Sciatic nerve (tissue), 2 donors: ENCODE measurements at regions not wholly inside any gene's neighbourhood (a gene's known extent, or its start where the extent isn't known, plus 50 kb on each side); places are given as distances from the start of the nearest gene placed in this dataset.
A peak's percentile ranks its signal among the peaks of the same experiment; 100 is the strongest.

ENCODE experiments used
- ATAC-seq: fragments of 200-7000 bp; cut with Tn5 transposase; one replicate; pipeline ENCODE4 v1.9.1; 2020; ENCODE audit warnings: mild to moderate bottlenecking, moderate library complexity
- DNase-seq: peaks from one replicate; pipeline ENCODE4 v3.0.0-alpha.2; 2020; ENCODE audit warnings: low spot score
- intact Hi-C: fragments of 100-400 bp; cut with DNase I; formaldehyde crosslinking; loops from one replicate; pipeline ENCODE4 v1.14.2; 2022
- donor health status: DM: no; HTN: no; CAD: no.
- donor health status: DM: no; HTN: no; CAD: no.

DNA sequence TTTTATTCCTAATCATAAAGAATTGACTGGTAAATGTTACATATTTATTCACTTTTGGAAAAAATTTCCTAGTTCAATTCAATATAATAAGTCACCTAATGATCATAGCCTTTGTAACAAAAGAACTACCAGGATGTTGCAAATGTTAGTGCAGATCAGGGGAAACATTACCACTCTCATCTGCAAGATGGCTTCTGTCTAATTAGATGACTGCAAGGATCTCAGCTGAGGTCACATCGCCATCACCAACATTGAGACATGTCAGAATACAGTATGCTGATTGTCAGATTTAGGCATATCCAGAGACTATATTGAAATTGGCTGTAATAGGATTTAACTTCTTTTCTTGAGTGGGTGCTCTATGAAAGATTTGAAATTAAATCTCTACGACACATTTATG, 431.4 kb upstream of the AGTR1 start:
- no peak for DNase-seq
- no peak for ATAC-seq
- intact Hi-C loops = no loop called here

DNA sequence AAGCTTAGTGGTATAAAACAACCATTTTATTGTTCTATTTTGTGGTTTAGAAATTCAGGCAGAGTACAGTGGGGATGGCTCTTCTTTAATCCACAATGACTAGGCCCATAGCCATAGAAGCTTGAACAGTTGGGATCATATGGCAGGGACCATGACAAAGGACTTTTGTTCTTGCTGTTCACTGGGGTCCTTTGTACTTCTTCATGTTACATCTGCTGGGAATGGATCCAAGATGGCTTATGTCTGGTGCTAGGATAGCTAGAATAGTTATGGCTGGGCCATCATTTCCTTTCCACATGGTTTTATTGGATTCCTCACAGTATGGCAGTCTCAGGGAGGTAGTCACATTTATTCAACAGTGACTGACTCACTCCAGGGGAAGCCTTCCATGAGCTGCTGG, 427.9 kb upstream of the AGTR1 start:
- ATAC-seq (no peak), DNase-seq (no peak)
- intact Hi-C loops = no loop called here

DNA sequence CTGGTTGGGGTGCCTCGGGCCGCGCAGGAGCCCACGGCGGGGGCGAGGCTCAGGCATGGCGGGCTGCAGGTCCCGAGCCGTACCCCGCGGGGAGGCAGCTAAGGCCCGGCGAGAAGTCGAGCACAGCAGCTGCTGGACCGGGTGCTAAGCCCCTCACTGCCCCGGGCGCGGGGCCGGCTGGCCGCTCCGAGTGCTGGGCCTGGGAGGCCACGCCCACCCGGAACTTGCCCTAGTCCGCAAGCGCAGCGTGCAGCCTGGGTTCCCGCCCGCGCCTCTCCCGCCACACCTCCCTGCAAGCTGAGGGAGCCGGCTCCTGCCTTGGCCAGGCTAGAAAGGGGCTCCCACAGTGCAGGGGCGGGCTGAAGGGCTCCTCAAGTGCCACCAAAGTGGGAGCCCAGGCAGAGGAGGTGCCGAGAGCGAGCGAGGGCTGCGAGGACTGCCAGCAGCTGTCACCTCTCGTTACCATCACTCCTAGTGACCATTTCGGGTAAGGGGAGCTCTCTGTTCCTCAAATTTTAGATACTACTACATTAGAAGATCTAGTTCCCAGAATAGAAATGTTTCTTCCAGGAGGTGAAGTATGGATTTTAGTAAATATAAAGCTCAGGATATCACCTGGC, 417.0 kb upstream of the AGTR1 start:
- ATAC-seq (no peak), DNase-seq (no peak)

DNA sequence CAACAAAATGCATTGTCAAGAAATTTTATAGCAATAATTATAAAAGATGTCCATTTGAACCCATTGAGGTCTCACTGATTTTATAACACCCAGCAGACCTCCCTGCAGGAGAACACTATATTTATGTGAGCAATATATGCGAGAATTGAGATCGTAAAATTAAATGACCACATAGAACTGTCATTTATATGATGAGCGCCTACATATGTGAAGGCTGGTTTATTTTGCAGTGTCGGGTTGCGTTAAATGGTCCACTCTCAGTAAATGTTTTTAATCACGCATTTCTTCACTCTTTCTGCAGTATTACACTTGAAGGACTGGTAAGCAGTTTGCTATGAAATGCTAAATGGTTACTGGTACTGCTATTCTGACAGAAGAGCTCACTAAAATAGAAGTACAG, 408.5 kb upstream of the AGTR1 start:
- DNase-seq (no peak), ATAC-seq (no peak)
- intact Hi-C loops = no loop called here

More for the DNA sequence above, 417.0 kb upstream of the AGTR1 start:
- intact Hi-C loops = no loop called here

DNA sequence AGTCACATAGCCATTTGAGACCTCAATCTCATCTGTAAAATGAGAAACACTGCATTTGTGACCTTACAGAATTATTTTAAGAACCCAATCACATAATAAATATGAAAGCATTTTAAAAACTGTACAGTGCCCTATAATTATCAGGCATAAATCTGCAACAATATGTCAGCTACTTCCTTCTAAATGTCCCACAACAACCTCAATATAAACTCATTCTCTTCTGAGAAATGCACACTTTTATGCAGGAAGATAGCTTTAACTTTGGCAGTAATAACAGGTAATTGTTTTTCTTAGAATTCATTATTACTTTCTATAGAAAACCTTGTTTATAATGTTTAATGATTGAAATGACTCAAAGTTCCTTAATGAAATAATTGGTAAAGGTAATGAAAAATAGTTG, 400.7 kb upstream of the AGTR1 start:
- DNase-seq = no peak
- no peak for ATAC-seq
- intact Hi-C loops = no loop called here

DNA sequence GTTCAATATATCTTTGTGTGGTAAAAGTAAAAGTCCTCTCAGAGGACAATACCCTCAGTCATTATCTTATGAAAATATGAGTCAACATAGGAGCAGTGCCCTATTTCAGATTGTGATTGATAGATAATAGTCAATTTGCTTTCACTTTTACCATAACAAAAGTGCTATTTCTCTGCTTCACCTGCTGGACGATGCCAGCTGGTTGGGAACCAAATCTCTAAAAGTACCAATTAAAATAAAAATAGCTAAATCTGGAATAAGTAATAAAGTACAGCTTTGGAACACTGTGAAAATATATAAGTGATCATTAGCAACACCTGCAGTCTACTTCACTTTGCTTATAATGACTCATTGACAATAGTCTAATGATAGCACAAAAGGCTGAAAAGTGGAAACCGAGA, 390.3 kb upstream of the AGTR1 start:
- DNase-seq (no peak), ATAC-seq (no peak)
- intact Hi-C loops = no loop called here

DNA sequence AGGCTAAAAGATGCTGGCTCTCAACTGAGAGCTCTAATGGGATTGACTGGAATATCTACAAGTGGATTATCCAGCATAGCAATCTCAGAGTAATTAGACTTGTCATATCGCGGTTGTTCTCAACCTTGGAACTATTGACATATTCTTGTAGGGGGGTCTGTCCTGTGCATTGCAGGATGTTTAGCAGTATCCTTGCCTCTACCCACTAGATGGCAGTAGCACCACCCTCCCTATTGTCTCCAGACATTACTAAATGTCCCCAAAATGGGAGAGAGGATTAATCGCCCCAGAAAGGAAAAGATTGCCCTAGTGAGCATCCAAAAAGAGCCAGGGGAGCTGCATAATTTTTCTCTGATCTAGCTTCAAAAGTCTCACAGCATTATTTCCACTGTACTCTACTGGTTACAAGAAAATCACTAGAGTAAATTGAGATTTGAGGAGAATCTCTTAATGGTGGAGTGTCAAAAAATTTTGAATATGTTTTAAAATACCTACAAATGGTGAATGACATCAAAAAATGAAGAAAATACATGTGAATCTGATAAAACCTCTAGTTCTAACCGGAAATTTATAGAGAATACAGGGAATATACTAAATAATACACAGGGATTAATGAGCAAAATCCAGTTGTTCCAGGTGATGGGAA, 388.2 kb upstream of the AGTR1 start:
- DNase-seq (no peak), ATAC-seq (no peak)
- intact Hi-C loops = no loop called here

DNA sequence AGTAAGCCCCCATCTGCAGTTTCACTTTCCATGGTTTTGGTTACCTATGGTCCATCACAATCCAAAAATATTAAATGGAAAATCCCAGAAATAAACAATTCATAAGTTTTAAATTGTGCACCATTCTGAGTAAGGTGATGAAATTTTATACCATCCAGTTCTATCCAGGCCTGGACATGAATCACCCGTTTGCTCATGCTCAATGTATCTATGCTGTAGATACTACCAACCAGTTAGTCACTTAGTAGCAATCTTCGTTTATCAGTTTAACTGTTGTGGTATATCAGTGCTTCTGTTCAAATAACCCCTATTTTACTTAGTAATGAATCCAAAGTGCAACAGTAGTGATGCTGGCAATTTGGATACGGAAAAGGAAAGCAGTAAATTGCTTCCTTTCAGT, 381.9 kb upstream of the AGTR1 start:
- ATAC-seq = no peak
- intact Hi-C loops = no loop called here
- no peak for DNase-seq

DNA sequence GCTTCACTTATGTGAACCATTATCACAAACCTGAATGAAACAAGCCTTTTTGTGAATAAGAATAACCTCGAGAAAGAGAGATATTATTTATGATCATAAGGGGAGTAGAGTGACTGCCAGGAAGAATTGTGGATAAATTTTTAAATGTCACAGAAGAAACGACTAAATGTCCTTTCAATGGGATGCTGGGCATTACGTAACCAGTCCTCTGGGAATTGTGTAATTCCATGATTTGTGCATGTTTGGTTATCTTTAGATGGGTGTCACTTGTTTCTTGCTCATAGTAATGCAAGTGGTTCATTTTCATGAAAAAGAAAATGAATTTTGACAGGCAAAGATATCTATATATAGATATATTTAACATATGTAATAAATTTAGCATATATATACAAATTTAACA, 379.5 kb upstream of the AGTR1 start:
- no peak for ATAC-seq
- no peak for DNase-seq
- intact Hi-C loops = no loop called here

DNA sequence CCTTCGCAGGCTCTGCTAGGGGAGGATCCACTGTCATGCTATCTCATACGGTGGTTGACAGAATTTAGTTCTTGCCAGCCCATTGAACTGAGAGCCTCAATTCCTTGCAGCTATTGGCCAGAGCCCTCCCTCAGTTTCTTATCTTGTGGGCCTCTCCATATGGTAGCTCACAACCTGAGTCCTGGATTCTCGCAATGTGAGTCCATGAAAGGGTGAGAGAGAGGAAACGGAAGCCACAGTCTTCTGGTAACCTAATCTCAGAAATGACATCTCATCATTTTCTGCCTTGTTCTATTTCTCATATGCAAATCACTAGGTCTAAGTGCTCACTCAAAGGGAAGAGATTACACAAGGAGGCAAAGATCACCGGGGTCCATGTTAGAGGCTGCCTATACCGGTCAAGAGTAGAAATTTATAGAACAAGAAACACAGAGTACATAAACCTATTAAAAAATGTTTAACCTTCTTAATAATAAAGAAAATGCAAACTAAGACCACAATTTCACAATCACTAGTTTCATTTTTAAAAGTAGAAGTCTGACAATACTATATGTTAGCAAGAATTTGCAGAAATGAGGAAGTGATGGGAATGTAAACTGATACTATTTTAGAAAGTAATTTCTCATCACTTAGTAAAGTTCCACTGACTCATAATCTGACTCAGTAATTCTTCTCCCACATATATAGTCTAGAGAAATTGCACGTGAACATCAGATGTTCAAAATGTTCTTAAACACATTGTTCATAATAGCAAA, 378.4 kb upstream of the AGTR1 start:
- DNase-seq (no peak), ATAC-seq (peak; percentile 55)
- intact Hi-C loops = no loop called here

DNA sequence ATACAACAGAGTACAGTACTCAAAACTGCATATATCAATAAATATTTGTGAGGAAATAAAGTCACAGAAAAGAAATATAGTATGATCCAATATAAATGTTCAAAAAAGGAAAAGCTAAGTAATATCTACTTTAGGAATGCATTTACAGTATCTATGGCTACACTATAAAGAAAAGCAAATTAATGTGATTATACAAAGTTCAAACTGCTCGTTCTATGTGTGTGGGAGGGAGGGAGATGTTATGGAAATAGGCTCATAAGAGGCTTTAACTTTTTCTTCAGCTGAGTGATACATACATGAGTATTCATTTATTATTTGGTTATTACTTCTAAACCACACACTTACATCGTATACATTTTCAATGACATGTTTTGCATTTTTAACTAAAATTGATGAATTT, 377.7 kb upstream of the AGTR1 start:
- intact Hi-C loops = no loop called here
- DNase-seq (no peak), ATAC-seq (no peak)

DNA sequence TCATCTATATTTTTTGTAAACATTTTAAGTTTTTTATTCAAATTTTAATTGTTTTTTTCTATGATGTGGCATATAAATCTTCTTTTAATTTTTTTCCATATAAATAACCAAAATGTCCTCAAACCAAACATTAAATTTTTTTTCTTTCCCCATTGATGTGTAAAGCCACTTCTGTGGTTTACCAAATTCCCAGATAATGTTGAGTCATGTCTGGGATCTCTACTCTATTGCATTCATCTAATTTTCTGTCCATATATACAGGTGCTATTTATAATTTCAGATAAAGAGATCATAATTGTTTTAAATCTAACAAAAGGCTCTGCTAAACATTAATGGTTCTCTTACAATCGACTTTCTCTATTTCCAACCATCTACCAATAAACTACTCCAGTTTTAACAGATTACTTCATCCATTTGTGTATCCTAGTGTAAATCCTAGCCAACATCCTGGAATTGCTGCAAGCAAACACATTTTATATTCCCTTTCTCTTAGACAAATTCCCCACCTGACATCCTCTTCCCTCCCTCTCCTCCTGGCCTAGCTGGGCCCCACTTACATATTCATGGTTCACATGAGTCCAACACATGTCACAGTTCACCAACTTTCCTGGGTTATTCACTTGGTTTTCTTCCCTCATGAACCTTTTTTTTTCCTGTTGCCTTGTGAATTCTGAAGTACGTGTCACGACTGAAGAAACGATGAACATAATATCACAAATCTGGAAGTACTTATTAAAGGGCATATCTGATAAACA, 368.0 kb upstream of the AGTR1 start:
- ATAC-seq (no peak), DNase-seq (no peak)
- intact Hi-C loops = no loop called here

DNA sequence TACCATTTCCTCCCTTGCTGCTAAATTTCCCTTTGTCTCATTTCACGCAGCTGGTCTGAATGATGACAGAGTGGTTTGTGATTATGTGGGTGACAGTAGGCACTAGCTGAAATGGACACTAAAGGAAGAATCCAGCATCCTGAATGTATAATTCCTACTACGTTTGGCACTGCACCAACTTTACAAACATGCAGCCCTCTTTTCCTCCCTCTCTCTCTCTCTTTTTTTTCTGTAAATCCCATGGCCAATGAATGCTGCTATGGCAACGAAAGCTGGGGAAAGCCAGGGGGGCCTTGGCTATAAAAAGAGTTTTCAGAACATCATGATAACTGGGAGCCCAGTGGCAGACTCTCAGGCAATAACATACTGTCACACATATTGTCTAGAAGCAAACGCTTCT, 367.2 kb upstream of the AGTR1 start:
- no peak for ATAC-seq
- intact Hi-C loops = no loop called here
- DNase-seq = no peak

DNA sequence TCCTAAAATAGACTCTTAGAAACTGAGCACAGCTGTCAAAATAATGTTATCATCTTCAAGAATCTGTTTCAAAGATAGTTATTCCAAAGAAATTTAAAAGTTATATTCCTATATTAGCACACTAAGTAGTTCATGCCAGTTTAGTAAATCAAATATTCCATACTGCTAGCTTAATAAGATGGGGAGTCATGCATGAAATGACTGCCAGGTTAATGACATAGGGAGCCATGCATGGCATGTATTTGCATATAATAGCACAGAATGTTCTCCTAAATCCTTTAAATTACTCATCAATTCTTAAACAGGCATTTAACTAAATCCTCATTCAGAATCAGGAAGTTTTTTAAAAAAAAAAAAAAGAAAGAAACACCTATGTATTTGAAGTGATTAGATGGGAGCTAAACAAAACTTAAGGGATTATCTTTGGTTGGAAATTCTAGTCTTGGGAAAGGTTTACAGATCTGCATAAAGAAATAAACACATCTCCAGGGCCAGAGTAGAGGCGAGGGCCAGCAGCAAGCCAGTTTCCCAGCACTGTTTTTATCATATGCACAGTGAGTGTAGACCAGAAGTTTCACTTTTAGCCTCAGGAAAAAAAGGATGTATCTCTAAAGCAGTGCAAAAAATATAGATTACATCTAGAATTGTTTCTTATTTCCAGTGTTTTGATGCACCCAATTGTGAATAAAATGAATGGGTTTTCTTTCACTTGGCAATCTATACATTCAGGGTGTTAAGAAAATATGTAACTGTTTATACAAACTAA, 366.4 kb upstream of the AGTR1 start:
- DNase-seq (no peak), ATAC-seq (no peak)
- intact Hi-C loops = no loop called here

DNA sequence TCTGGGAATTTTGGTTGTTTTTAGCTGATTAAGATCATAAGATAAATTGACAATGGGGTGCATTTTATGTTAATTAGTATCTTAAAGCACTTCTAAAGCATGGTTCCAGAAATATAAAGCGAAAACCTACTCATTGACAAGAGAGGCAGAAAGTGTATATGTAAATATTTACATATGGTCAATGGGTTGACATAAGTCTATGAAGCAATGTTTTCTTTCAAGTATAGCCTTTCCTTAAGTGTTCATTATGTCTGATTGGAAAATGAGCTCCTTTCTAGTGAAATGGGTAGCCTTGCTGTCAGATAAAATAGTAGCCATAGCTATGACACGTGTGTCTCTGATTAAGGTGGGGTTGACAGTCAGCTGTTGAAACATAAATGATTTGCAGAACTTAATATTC, 365.2 kb upstream of the AGTR1 start:
- ATAC-seq (no peak), DNase-seq (no peak)
- intact Hi-C loops = no loop called here

DNA sequence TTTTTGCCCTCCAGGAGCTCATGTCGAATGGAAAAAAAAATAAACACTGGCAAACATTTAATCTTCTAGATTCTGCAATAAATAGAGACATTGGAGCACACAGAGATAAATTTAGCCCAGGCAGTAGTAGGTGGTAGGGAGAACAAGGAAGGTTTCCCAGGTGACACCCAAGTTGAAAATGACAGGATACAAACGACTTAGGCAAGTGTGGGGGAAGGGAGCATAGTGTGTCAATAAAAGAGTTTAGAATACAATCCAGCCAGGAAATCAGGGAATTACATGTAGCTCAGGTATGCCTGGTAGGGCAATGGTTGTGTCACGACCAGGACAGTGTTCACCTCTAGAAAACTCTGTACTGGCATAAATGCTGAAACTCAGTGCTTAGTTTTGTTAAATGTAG, 364.6 kb upstream of the AGTR1 start:
- intact Hi-C loops = no loop called here
- no peak for ATAC-seq
- DNase-seq = no peak

DNA sequence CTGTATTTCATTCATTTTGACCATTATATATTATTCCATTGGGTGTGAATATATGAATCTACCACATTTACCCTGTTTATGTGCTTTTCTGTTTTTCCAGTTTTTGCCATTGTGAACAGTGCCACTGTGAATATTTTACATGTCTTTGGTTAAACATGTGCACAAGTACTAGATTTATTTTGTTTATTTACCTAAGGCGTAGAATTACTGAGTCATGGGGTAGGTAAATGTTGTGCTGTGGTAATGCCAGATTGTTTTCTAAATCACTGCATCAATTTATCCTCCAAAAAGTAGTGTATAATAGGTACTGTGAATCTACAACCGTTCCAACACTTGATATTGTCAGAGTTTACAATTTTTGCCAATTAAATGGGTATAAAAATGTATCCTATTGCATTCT, 362.1 kb upstream of the AGTR1 start:
- DNase-seq (no peak), ATAC-seq (no peak)
- intact Hi-C loops = no loop called here

DNA sequence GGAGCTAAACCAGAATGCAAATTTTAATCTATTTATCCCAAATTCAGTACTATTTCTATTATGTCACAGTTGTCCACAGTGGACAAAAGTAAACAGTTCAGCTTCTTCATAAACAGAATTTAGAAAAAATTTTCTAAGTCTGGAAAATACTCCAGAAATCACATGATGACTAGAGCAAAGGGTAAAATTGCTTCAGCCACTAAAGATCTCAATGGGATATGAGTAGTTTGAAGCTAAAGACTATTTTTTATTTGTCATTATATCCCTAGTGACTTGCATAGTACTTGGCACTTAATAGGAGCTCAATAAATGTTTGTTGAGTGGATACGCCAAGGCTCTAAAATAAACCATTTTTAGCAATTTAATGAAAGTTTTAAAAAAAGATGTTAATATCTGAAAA, 354.3 kb upstream of the AGTR1 start:
- intact Hi-C loops = no loop called here

DNA sequence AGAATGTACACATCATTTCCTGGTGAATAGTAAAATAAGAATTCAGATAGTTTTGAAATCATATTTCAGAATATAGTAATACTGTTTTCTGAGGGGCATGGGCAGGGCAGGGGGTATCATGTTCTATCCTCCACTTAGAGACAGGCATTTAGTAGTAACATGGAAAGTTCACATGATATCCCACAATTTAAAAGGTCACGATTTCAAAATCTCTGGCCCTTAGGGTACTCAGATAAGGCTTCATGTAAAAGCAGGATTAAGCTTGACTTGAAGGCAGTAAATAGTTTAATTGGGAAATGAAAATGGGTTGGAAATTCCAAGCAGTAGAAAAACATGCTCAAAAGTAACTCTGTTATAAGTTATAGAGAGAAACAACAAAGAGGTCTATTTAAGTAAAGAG, 353.2 kb upstream of the AGTR1 start:
- intact Hi-C loops = no loop called here
- no peak for ATAC-seq
- no peak for DNase-seq

More for the DNA sequence above, 354.3 kb upstream of the AGTR1 start:
- ATAC-seq (peak; percentile 46), DNase-seq (no peak)
